ENCODE measurements at regions not wholly inside any gene's neighbourhood (a gene's known extent, or its start where the extent isn't known, plus 50 kb on each side); places are given as distances from the start of the nearest gene placed in this dataset.

DNA sequence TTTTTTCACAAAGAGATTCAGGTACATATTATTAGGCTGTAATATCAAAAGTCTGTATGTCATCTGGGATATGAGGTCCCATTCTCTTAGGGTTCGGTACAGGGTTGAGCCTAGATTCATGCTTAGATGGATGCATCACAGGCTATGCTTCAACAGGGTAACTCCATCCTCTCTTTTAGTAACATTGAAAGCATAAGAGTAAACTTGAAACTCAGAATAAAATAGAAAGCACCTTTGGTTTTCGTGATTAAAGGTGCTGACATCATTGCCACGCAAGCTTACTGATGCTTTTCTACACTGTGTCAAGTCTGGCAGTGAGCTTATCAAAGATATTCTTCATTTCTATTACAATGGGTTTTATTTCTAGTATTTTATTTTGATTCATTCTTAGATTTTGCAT, 419.1 kb upstream of the DSEL start:
- DNase-seq, result no peak
- CTCF ChIA-PET, result no interaction called here
- Mint-ChIP-seq H3K9me3 (no peaks in the 10 kb centered on the region), H3K4me3 (no peak overlapping the region), H3K36me3 (ENCODE audit: low read depth) (no peaks in the 10 kb centered on the region), H3K4me1 (no peaks in the 10 kb centered on the region), H3K27me3 (peaks cover 2% of the 10 kb centered on the region), H3K27ac (no peak overlapping the region)
- POLR2A ChIA-PET, result no interaction called here

- no peak overlapping the region for H3K4me3 Mint-ChIP-seq
- no peaks in the 10 kb centered on the region for H3K36me3 Mint-ChIP-seq (ENCODE audit: low read depth)
- no peak for DNase-seq
- POLR2A ChIA-PET, result no interaction called here
- no peak overlapping the region for H3K27ac Mint-ChIP-seq
- H3K4me1 Mint-ChIP-seq, result no peaks in the 10 kb centered on the region
- no peaks in the 10 kb centered on the region for H3K9me3 Mint-ChIP-seq
- H3K27me3 Mint-ChIP-seq, result peaks cover 2% of the 10 kb centered on the region
- CTCF ChIA-PET, result no interaction called here
Measured at GRCh38 chr18:67933271-67933670, 416.8 kb upstream of the DSEL start.

DNA sequence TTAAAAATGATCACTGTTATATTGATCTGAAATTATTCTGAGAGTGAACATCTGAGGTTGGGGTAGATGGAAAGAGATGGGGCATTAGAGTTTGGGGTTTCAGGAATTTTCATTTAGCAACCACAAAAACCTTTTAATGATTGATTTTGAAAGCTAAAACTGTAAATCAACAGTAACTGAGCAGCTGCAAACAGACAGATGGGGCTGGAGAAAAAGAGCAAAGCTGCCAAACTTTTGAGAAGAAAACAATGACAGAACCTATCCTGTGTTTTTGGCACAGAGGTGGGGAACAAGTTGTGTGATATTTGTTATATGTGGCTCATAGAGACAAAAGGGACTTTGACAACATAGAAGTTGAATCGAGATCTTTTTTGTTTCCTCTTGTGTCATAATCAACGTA, 415.8 kb upstream of the DSEL start:
- ChIA-PET POLR2A (no interaction called here), CTCF (no interaction called here)
- no peak overlapping the region for H3K27ac Mint-ChIP-seq
- DNase-seq, result no peak
- H3K4me1 Mint-ChIP-seq, result no peaks in the 10 kb centered on the region
- H3K4me3 Mint-ChIP-seq, result no peak overlapping the region
- H3K27me3 Mint-ChIP-seq, result peaks cover 2% of the 10 kb centered on the region
- H3K36me3 Mint-ChIP-seq (ENCODE audit: low read depth), result no peaks in the 10 kb centered on the region
- H3K9me3 Mint-ChIP-seq, result no peaks in the 10 kb centered on the region

- no peaks in the 10 kb centered on the region for H3K36me3 Mint-ChIP-seq (ENCODE audit: low read depth)
- no peak overlapping the region for H3K27ac Mint-ChIP-seq
- POLR2A ChIA-PET, result no interaction called here
- no peak overlapping the region for H3K4me3 Mint-ChIP-seq
- CTCF ChIA-PET, result no interaction called here
- no peak for DNase-seq
- H3K4me1 Mint-ChIP-seq, result no peaks in the 10 kb centered on the region
- no peaks in the 10 kb centered on the region for H3K27me3 Mint-ChIP-seq
- H3K9me3 Mint-ChIP-seq, result no peaks in the 10 kb centered on the region
Measured at GRCh38 chr18:67926929-67927864, 410.7 kb upstream of the DSEL start.

- no peak for DNase-seq
- no peaks in the 10 kb centered on the region for H3K27me3 Mint-ChIP-seq
- H3K36me3 Mint-ChIP-seq (ENCODE audit: low read depth), result no peaks in the 10 kb centered on the region
- H3K27ac Mint-ChIP-seq, result no peak overlapping the region
- no peaks in the 10 kb centered on the region for H3K9me3 Mint-ChIP-seq
- no peaks in the 10 kb centered on the region for H3K4me1 Mint-ChIP-seq
- CTCF ChIA-PET, result no interaction called here
- POLR2A ChIA-PET, result no interaction called here
- H3K4me3 Mint-ChIP-seq, result no peak overlapping the region
Measured at GRCh38 chr18:67924656-67925055, 408.1 kb upstream of the DSEL start.

- Mint-ChIP-seq H3K4me3 (no peak overlapping the region), H3K9me3 (no peaks in the 10 kb centered on the region), H3K4me1 (no peaks in the 10 kb centered on the region), H3K36me3 (ENCODE audit: low read depth) (no peaks in the 10 kb centered on the region), H3K27ac (no peak overlapping the region), H3K27me3 (no peaks in the 10 kb centered on the region)
- ChIA-PET CTCF (no interaction called here), POLR2A (no interaction called here)
- no peak for DNase-seq
Measured at GRCh38 chr18:67919316-67919715, 402.8 kb upstream of the DSEL start.

- ChIA-PET CTCF (no interaction called here), POLR2A (no interaction called here)
- Mint-ChIP-seq H3K4me3 (no peak overlapping the region), H3K36me3 (ENCODE audit: low read depth) (no peaks in the 10 kb centered on the region), H3K27ac (no peak overlapping the region), H3K27me3 (no peaks in the 10 kb centered on the region), H3K9me3 (no peaks in the 10 kb centered on the region), H3K4me1 (no peaks in the 10 kb centered on the region)
- DNase-seq, result no peak
Measured at GRCh38 chr18:67916097-67916496, 399.6 kb upstream of the DSEL start.

DNA sequence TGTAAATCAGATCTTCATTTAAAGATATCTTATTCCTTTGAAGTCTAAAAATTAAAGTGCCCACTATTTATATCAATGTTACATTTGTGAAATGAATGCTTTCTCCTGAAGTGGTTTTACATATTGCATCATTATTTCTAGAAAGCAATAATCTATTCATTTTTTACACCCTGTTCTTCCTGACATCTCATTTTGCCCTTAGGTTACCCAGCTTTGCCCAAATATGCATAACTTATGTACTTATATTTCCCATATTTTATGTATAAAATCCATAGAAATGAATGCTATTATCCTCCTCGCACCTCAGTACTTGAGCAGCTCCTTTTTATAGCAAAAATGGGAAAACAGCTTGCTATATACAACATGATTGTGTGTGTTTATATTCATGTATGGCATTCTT, 396.5 kb upstream of the DSEL start:
- Mint-ChIP-seq H3K27ac (no peak overlapping the region), H3K4me3 (no peak overlapping the region), H3K9me3 (no peaks in the 10 kb centered on the region), H3K36me3 (ENCODE audit: low read depth) (no peaks in the 10 kb centered on the region), H3K4me1 (no peaks in the 10 kb centered on the region), H3K27me3 (no peaks in the 10 kb centered on the region)
- CTCF ChIA-PET, result no interaction called here
- DNase-seq, result no peak
- POLR2A ChIA-PET, result no interaction called here

DNA sequence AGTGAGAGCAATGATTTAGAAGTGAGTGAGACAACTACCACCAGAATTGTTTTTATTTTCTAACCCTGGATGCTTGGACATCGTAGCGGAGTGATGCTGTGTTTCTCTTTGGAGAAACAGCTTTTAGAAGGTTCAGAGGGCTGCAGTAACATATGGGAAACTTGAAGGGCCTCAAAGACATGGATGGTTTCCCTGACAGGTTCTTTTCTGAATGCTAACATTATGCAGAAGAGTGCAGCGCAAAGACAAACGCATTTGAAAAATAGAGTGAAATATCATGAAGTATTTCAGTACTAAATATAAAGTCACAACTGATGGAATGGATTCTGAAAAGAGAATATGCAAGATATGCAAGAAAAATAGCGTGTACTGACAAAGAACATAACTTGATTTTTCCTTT, 385.1 kb upstream of the DSEL start:
- ChIA-PET CTCF (no interaction called here), POLR2A (no interaction called here)
- no peak for DNase-seq
- Mint-ChIP-seq H3K9me3 (no peaks in the 10 kb centered on the region), H3K4me1 (no peaks in the 10 kb centered on the region), H3K27ac (no peak overlapping the region), H3K36me3 (ENCODE audit: low read depth) (no peaks in the 10 kb centered on the region), H3K27me3 (no peaks in the 10 kb centered on the region), H3K4me3 (no peak overlapping the region)

- ChIA-PET CTCF (no interaction called here), POLR2A (no interaction called here)
- Mint-ChIP-seq H3K9me3 (no peaks in the 10 kb centered on the region), H3K36me3 (ENCODE audit: low read depth) (no peaks in the 10 kb centered on the region), H3K27ac (no peak overlapping the region), H3K27me3 (no peaks in the 10 kb centered on the region), H3K4me1 (no peaks in the 10 kb centered on the region), H3K4me3 (no peak overlapping the region)
- no peak for DNase-seq
Measured at GRCh38 chr18:67896451-67896850, 379.9 kb upstream of the DSEL start.

DNA sequence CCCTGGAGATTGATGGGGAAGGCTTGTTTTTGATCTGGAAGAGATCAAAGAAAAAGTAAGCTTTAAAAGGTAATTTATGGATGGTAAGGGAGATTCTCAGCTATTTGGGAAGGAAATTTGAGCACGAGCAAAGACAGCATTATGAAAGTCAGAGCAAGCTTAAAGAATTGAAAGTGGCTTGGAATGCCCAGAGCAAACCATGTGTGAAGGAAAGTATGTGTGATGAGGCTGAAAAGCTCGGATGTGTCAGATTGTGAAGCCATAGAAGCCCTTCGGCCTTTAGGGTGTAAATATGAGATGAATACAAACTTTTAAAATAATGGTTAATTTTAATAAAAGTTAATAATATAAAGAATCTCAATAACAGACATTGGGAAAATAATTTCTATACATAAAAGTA, 377.4 kb upstream of the DSEL start:
- Mint-ChIP-seq H3K4me1 (no peaks in the 10 kb centered on the region), H3K27ac (no peak overlapping the region), H3K27me3 (no peaks in the 10 kb centered on the region), H3K4me3 (no peak overlapping the region), H3K9me3 (no peaks in the 10 kb centered on the region), H3K36me3 (ENCODE audit: low read depth) (no peaks in the 10 kb centered on the region)
- ChIA-PET POLR2A (no interaction called here), CTCF (no interaction called here)
- DNase-seq, result no peak

DNA sequence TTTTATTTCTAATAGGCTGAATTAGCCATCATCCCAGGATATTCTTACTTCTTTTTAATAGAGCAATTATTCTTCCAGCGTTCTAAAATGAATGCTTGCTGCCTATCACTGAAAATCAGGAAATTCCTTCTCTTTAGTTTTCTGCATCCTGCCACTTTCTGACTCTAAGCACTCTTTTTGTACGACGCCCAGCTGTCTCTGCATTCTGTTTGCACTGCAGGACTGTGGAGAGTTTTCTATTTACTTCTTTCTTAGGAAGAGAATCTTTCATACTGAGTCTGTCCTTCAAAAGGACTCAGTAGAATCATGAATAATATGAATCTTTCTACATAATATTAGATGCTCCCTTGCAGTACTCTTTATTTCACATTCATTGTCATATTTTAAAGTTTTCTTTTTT, 360.4 kb upstream of the DSEL start:
- Mint-ChIP-seq H3K4me3 (no peak overlapping the region), H3K9me3 (no peaks in the 10 kb centered on the region), H3K27me3 (no peaks in the 10 kb centered on the region), H3K36me3 (ENCODE audit: low read depth) (no peaks in the 10 kb centered on the region), H3K4me1 (no peaks in the 10 kb centered on the region), H3K27ac (no peak overlapping the region)
- CTCF ChIA-PET, result no interaction called here
- DNase-seq, result no peak
- POLR2A ChIA-PET, result no interaction called here

DNA sequence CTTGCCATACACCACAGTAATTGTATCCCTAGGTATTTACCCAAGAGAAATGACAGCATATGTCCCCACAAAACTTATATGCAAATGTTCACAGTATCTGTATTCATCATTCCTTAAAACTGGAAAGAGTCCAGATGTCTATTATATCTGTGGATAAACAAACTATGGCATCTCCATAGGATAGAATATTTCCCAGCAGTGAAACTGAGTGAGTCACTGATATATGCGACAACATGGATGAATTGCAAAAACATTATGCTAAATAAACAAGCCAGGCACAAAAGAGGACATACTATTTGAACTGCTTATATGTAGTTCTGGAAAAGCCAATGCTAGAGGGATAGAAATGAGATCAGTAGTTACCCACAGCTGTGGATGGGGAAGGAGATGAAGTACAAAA, 359.4 kb upstream of the DSEL start:
- Mint-ChIP-seq H3K27me3 (no peaks in the 10 kb centered on the region), H3K27ac (no peak overlapping the region), H3K4me1 (no peaks in the 10 kb centered on the region), H3K9me3 (no peaks in the 10 kb centered on the region), H3K36me3 (ENCODE audit: low read depth) (no peaks in the 10 kb centered on the region), H3K4me3 (no peak overlapping the region)
- CTCF ChIA-PET, result no interaction called here
- POLR2A ChIA-PET, result no interaction called here
- DNase-seq, result no peak

DNA sequence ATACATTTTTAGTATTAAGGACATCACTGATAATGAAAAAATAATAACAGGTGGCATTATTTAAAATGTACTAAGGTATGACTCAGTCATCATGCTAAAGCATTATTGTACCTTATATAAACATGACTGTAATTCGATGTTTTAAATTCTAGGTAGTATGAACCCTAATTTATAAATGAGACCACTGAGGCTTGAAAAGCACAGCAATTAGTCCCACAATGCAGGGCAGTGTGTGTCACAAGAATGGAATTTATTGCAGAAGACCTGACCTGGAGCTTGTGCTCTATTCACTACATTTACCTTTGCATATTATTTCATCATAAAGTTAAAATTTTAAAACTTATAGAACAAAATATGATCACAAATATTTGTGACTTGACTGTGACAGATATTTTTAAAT, 358.5 kb upstream of the DSEL start:
- Mint-ChIP-seq H3K27me3 (no peaks in the 10 kb centered on the region), H3K27ac (no peak overlapping the region), H3K4me3 (no peak overlapping the region), H3K4me1 (no peaks in the 10 kb centered on the region), H3K9me3 (no peaks in the 10 kb centered on the region), H3K36me3 (ENCODE audit: low read depth) (no peaks in the 10 kb centered on the region)
- POLR2A ChIA-PET, result no interaction called here
- no peak for DNase-seq
- CTCF ChIA-PET, result no interaction called here
